SU-DHL-6 (cell line): ENCODE measurements at regions not wholly inside any gene's neighbourhood (a gene's known extent, or its start where the extent isn't known, plus 50 kb on each side); places are given as distances from the start of the nearest gene placed in this dataset.

Source experiments
- CTCF ChIP-seq: fragments of 200-600 bp; sonication (generic); IDR thresholded peaks from one replicate; pipeline ENCODE4 v1.5.1; 2017; ENCODE audit warnings: antibody characterized with exemption, mild to moderate bottlenecking, low read length, moderate library complexity; ENCODE audit not compliant: insufficient read depth, poor library complexity, severe bottlenecking
- EZH2phosphoT487 ChIP-seq: fragments of 200-600 bp; sonication (generic), shearing (Covaris generic); conservative IDR thresholded peaks from 2 replicates; pipeline ENCODE4 v1.6.1; 2018; ENCODE audit warnings: mild to moderate bottlenecking, antibody characterized with exemption, low read length, moderate library complexity, mixed read lengths

- TF ChIP-seq EZH2phosphoT487 (no peak), CTCF (no peak)
Observed at GRCh38 chr1:101728029-101728428, 268.7 kb downstream of the OLFM3 start.
